PFSK-1 (cell line): ENCODE measurements at regions not wholly inside any gene's neighbourhood (a gene's known extent, or its start where the extent isn't known, plus 50 kb on each side); places are given as distances from the start of the nearest gene placed in this dataset.

Experiments used
- FOXP2 ChIP-seq: optimal IDR thresholded peaks from 2 replicates; pipeline ENCODE3; 2011; ENCODE audit warnings: borderline replicate concordance, control low read depth, inconsistent platforms; ENCODE audit not compliant: insufficient read depth; ENCODE audit errors: extremely low read length, extremely low read depth
- POLR2AphosphoS5 ChIP-seq: IDR thresholded peaks from 2 replicates; pipeline ENCODE4 v1.6.1; 2012; ENCODE audit warnings: low read depth, mild to moderate bottlenecking, control low read depth, low read length, moderate library complexity
- REST ChIP-seq, 2 experiments: IDR thresholded peaks; 2 replicates each; pipeline versions ENCODE4 v1.6.1 to v1.8.0; 2011 to 2012; ENCODE audit warnings: low read depth in 2 of 2, low read length in 2 of 2, control low read depth in 1 of 2, inconsistent platforms in 1 of 2, mild to moderate bottlenecking in 1 of 2, moderate library complexity in 1 of 2; ENCODE audit not compliant: insufficient read depth in 1 of 2
- SIN3A ChIP-seq: IDR thresholded peaks from 2 replicates; pipeline ENCODE4 v1.6.1; 2012; ENCODE audit warnings: mild to moderate bottlenecking, low read length, moderate library complexity, borderline replicate concordance; ENCODE audit not compliant: insufficient read depth
- TAF1 ChIP-seq: IDR thresholded peaks from 2 replicates; pipeline ENCODE4 v1.6.1; 2012; ENCODE audit warnings: low read length, control low read depth, borderline replicate concordance; ENCODE audit not compliant: insufficient read depth

GRCh38 chr11:122604621-122605020 is 50.9 kb upstream of the UBASH3B start:
- TF ChIP-seq SIN3A, result no peak
- no peak for TF ChIP-seq FOXP2
- TF ChIP-seq POLR2AphosphoS5, result no peak

DNA sequence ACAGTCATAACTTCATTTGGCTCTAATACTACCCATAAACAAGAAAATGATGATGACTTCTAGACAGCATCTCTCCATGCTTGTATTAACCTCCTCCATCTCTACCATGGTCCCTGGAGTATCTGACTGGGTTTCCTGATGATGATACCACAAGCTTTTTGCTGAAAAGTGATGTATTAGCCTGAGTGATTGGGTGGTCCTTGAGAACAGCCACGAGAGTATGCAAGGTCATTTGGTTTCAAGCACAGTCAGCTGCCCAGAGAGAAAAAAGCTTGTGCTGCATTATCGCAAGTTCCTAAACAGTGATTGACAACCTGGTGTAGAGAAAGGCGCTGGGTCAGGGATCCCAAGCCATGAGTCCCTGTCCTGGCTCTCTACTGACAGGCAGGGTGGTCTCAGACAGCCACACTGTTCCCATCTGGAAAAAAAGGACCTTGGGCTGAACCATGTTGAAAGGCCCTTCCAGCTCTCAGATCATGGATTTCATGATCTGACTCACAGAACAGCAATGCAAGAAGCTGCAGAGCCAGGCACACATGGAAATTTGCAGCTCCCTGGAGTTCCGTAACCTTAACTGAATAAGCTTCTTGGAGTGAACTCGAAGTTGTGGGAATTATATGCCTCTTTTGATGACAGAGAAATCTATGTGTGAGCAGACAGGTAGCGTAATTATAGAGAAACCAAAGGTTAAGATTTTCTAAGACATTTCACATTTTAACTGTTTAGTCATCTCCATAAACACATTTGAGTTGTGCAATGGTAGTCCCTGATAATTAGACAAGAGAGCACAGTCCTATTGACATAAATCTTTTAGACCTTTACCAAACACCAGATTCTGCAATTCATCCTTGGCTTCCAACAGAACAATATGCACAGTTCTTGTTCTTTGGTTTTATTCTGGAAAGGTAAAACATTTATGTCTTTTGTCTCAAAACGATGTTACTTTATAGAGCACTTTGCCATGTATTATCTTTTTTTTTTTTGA is 54.1 kb upstream of the UBASH3B start:
- TF ChIP-seq SIN3A, result no peak
- no peak for TF ChIP-seq TAF1
- TF ChIP-seq FOXP2, result no peak
- no peak for TF ChIP-seq POLR2AphosphoS5
- TF ChIP-seq REST (IDR thresholded peaks at IDR 0.05; ENCODE audit: insufficient read depth in 1 of 2, low read depth in 2 of 2, low read length in 2 of 2), result no peak

DNA sequence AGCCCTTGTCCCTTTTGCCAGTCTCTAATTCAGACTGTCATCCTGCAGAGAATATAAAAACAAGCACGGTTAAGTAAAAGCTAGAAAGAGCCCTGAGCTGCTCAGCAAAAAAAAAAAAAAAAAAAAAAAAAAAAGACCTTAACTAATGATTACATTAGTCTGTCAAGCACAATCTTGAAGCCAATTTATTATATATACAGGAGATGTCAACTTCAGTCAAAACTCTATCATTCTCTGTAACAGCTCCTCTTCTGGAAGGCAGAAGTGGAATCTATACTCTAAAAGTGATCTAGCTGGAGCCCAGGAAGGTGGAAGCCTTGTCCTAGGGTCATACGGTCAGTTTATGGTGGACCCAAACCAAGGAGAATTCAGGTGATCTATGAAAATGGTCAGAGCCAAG is 55.2 kb upstream of the UBASH3B start:
- TF ChIP-seq SIN3A, result no peak
- TF ChIP-seq FOXP2, result no peak
- TF ChIP-seq POLR2AphosphoS5, result no peak
- TF ChIP-seq REST (IDR thresholded peaks at IDR 0.05; ENCODE audit: insufficient read depth in 1 of 2, low read depth in 2 of 2, low read length in 2 of 2), result no peak
- no peak for TF ChIP-seq TAF1

DNA sequence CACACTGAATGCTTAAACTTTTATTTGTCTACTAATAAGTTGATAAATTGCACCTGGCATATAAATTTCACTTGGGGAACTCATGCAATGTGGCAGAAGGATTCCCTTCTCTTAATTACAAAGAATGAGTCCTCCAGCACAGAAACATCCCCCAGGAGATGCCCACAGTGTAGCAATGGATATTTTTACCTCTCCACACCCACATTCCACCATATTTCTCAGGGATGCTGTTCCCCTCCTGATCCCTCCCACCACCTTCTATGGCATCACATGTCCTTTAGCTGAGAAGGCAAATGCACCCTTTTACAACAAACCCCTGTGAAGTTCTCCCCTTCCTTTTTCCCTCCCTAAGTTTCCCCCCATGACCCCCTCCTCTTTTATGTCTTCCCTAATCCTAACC is 56.1 kb upstream of the UBASH3B start:
- TF ChIP-seq REST (IDR thresholded peaks at IDR 0.05; ENCODE audit: insufficient read depth in 1 of 2, low read depth in 2 of 2, low read length in 2 of 2), result no peak
- no peak for TF ChIP-seq SIN3A
- TF ChIP-seq POLR2AphosphoS5, result no peak
- no peak for TF ChIP-seq FOXP2
- no peak for TF ChIP-seq TAF1

DNA sequence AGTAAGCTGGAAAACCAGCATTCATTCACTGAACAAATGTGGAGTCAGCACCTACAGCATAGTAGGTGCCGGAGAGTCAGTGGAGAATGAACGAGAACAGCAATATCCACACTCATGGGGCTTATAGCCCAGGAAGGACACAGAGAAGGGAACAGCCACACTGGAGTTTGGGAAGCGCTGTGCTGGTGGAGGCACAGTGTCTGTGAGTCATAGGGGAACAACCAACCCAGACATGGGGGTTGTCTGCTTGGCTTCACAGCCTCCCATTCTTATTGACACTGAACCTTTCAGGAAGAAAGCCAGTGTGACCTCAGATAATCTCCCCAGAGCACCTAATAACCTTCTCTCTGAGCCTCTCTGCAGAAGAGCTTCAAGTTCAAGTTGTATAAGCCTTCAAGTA is 56.6 kb upstream of the UBASH3B start:
- TF ChIP-seq TAF1 (no peak), FOXP2 (no peak), SIN3A (no peak), POLR2AphosphoS5 (no peak), REST (IDR thresholded peaks at IDR 0.05; ENCODE audit: insufficient read depth in 1 of 2, low read depth in 2 of 2, low read length in 2 of 2) (no peak)
